ENCODE measurements at regions not wholly inside any gene's neighbourhood (a gene's known extent, or its start where the extent isn't known, plus 50 kb on each side); places are given as distances from the start of the nearest gene placed in this dataset.

DNA sequence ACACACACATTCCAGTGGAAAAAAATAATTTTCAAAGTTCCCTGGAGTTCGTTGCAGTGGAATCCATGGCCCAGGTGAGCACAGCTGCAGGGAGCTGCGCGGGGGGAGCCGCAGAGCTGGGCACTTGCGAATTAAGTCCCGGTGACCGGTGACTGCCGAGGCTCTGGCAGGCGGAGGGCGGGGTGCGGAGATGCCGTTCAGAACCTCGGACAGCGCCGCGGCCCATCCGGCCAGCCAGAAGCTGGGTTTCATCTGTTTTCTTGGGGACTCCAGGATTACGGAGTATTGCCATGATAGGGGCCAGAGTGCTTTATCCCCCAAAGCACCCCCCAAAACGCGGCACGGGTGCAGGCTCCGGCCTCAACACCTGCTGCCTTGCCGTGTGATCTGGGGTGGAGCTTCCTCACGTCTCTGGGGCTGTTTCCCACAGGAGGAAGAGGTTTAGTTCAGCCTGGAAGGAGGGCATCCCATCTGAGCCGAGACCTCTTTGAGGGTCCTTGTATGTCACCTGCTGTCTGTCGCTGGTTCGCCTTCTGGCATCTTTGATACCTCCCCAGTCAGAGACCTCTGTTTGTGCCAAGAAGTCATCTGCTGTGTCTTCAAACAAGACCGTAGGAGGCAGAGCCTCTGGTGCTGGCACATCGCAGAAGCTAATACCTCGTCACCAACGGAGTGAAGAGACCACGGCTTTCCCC, 99.4 kb downstream of the YTHDF1 start:
- DNase-seq (ENCODE audit: low read depth in 2 of 2): no peak

DNA sequence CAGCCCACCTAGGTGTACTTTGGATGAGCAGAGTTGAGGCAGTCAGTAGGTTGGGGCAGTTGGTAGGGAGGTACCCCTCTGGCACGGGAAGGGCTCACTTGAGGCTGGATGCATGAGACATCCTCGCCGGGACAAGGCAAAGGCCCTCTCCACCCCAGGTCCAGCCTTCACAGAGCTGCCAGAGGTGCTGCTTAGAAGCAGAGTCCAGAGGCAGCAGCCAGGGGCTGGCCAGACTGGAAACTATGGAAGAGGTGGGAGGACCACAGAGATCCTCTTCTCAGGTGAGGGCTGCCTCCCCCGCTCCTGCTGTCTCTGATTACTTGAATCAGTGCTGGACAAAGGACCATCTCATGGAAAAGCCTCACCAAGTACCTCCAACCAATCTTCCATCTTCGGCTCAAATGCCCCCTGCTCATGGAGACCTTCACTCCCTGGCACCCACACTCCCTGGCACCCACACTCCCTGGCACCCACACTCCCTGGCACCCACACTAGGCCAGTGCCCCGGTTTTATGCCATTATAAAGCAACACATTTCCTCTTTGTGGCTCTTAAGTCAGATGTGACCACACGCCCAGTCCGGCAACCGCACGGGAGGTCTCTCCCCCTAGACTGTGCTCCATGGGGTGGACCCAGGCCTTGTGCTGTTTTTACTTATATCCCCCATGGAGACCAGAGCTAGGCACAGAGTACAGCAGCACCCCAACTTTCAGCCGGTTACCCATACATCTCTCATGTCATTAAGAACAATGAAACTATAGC, 100.1 kb downstream of the YTHDF1 start:
- DNase-seq (ENCODE audit: low read depth in 2 of 2): no peak

DNA sequence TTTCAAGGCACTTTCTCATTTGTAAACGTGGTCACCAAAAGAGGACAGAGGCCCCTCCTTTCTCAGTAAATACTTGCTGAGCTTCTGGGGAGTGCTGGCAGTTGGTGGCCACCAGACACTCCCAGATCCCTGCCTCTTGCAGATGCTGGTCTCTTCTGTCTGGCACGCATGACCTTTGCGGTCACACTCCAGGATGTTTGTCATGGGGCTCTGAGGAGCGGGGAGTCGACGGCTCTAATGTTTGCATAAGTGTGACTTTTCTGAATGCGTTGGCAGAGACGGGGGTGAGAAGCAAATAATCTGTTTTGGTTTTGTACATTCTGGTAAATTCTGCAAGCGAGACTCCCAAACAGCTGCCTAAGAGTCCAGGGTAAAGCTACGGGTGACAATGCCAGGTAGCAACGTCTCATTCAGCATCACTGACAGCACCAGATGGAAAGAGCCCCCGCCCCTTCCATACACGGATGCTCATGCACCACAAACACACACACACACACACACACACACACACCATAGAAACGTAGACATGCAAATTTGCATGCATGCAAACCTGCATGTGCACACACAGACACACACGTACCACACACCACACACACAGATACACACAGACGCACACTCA, 101.1 kb downstream of the YTHDF1 start:
- no peak for DNase-seq (ENCODE audit: low read depth in 2 of 2)

DNA sequence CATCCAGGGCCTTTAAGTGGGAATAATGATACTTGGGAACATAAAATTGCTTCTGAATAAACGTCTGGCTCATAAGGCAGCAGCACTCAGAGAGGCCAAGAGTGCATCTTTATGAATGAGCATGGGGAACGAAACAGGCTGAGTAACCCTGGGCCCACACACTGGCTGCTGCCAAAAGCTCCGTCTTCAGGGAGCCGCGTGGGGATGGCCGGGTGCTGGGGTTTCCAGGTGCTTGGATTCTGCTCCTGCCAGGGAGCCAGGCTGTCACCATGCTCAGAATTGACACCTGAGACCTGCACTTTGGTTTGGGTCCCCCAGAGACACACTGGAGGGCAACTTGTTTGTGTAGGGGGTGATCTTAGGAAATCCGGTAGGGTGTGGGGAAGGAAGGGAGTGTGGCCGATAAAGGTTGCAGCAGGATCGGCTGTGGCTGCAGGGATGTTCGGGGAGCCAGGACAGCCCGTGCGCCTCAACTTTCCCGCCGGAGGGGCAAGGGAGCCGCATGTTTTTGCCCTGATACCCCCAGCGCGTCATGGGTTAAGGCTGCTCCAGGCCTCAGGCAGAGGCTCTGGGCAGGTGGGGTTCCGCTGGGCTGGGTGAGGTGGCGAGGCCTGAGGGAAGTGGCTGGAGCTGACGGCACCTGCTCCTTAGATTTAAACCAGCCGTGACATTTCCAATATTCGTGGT, 101.8 kb downstream of the YTHDF1 start:
- no peak for DNase-seq (ENCODE audit: low read depth in 2 of 2)

DNA sequence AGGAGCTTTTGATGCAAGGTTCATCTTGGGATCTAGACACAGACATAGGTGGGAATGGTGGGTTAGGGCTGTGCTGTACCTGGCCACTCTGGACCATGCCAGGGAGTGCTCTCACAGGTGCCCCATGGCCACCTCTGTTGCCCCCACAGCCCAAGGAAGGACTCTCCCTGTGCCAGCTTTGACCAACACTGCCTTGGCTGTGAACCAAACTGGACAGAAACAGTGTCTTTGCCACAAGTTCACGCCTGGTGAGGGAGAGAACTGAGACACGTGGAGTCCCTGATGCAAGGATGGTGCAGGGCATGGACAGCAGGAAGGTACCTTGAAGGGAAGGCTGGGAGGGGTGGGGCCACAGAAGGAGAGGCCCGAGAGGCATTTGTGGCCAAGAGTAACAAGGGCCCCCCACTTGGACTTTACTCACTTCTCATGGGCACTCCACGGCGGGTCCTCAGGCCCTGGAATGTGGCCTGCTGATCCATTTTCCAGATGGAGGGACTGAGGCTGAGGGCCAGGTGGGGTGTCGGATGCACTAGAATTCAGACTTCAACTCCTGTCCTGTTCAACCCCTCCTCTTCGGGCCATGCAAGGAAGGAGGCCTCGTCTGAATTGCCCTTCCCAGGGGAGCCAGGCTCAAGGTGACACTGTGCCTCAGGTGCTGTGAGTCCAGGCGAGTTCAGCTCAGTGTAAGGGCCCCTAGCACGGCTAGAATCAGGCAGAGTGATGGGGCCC, 103.3 kb downstream of the YTHDF1 start:
- no peak for DNase-seq (ENCODE audit: low read depth in 2 of 2)

DNA sequence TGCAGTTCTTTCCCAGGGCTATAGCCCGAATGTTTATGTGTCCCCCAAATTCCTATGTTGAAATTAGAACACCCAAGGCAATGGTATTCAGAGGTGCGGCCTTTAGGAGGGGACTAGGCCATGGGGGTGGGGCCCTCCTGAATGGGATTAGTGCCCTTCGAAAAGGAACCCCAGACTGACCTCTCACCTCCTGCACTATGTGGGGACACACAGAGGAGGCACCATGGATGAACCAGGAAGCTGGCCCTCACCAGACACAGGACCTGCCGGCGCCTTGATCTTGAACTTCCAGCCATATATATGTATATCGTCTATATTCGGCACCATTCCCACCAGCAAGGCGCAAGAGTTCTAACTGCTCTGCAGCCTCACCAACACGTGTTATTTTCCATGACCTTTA, 101.5 kb upstream of the BHLHE23 start:
- no peak for DNase-seq (ENCODE audit: low read depth in 2 of 2)

DNA sequence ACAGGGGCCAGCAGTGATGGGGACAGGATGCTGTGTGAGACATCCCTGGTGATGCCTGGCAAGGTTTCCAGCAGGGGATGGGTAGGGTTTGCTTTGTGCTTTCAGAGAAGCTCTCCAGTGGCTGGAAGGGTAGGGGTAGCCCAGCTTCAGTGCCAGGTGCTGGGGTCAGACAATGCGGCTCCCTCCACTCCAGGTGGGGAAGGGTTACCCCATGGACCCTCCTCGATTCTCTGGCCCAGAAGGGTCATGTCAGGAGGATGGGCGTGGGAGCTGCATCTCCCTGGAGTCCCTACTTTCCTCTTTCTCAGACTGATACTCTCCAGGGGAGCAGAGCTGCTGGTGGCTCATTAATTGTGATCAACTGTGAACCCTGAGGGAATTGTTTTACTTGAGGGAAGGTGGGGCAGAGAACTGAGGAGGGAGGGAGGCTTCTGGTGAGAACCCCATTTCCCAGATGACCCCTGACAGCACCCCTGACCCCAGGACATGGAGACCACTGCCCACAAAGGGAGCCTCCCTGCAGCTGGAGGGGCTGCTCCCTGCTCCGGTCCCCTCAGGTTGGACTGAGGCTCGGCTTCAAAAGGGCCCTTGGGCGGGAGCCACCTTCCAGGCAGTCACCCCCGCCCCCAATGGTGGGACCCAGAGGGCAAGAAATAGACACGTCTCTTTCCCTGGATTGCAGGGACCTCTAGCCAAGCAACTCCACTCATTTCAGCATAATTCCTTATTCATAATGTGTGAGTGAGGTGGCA, 100.9 kb upstream of the BHLHE23 start:
- no peak for DNase-seq (ENCODE audit: low read depth in 2 of 2)

DNA sequence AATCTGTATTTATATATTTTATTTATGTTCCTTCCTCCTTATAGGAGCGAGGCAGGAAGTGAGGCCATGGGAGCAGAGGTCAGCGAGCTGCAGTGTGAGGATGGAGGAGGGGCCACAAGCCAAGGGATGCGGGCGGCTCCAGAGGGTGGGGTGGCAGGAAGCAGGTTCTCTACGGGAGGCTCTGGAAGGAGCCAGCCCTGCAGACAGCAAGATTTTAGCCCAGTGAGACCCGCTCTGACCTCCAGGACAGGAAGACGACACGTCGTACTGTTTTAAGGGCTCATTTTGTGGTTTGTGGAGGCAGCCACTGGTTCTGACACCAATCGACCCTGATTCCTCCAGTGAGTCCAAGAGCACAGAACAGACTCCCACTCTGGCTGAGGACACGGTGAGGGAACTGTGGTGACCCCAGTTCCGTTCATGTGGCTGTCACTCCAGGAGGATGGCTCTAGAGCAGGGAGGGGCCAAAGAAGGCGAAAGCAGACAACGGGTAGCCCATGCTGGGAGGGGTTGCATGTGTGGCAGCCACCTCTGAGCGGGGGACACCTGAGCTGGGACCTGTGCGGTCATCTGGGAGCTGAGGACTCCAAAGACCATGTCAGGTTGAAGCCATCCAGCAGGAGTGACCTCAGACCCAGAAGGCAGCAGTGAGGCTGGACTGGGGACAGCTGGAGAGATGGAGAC, 100.1 kb upstream of the BHLHE23 start:
- DNase-seq (ENCODE audit: low read depth in 2 of 2): no peak

DNA sequence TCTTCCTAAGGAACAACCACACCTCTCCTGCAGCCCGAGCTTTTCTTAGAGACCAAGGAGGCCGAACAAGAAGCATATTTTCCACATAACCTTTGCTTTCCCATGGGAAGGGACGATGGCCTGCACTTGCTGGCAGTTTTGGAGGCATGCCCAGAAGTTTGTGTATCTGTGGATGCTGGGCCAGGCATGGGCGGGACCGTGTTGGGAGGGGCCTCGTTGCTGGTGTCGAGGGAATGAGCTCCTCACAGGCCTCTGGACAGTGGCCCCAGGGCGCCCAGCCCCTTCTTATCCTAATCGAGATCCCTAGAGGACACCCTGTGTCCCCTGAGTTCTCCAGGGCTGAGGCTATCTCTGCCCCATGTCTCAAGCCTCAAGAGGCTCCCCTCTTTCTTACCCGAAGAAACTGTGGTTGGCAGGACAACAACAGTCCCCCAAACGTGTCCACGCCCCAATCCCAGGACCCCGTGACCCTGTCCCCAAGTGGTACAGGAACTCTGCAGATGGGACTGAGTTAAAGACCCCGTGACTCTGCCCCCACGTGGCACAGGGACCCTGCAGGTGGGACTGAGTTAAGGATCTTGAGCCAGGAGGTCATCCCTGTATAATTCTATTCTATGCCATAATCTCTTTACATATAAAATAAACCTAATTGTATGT, 99.5 kb upstream of the BHLHE23 start:
- no peak for DNase-seq (ENCODE audit: low read depth in 2 of 2)

DNA sequence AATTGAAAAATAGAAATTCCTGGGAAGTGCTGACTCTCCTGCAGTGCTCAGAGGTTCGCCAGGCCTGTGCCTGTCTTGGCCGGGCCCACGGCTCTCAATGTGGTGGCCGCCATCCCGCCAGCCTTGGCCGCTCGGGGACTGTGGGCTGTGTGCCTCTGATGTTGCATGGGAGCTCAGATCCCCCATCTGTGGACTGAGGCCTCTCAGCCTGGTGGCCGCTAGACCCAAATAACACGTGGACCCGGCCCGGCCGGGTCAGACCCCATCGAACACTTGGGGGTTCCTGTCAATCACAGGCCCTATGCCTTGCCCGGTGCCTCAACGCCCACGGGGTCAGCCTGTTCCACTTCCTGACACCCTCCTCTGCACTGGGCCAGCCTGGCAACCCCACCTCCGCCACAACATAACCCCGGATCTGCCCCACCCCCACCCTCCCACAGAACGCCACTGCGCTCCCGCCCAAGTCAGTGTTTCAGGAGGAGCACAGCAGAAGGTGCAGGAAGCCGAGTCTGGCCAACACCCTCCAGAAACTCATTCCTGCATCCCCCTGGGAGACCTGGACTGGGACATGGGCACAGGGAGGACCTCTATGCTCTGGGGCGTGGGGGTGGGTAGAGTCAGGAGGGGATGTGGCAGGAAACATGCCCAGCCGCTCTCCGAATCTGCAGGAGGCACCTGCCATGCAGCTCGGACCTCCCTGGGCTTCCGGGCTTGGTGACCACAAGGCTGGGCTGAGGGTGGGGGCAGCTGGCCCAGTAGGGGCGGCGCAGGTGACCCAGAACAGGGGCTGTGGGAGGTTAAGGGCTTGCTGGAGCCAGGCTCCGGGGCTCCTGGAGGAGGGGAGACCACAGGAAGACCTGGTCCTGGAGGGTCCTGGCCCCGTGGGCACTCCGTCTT, 98.7 kb upstream of the BHLHE23 start:
- DNase-seq (ENCODE audit: low read depth in 2 of 2): no peak

DNA sequence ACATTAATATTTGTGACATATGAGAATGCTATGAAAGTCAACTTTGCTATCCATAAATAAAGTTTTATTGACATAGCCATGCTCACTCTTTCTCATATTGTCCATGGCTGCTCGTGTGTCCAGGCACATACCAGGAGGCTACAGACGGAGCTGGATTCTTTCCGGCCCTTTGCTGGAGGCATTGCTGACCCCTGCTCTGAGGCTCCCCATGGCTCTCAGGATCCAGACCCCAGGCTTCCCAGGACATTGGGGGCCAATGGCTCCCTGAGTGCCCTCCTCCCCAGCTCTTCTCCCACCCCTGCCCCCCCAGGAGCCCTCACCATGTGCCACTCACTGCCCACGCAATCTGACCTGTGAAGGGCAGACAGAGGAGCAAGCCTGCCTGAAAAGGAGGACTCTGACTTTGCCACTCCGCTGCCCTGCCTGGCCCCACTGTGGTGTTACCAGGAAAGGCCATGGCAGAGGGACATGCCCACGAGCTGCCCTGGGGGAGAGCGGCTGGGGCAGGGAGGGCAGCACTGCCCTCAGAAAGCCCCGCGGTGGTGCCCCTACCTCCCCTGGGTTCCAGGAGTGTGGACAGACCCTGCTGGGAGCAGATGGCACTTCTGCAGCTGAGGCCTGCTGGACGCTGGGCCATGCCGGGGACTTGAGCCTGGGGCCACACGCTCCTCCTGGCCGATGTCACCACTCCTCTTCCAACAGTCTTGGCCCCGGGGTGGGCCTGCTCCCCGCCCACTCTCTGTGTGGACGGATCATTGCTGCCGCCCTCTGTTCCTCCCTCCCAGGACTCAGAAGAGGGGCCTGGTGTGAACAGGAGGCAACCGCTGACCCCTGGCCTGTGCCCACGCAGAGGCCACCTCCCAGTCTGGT, 97.8 kb upstream of the BHLHE23 start:
- no peak for DNase-seq (ENCODE audit: low read depth in 2 of 2)

DNA sequence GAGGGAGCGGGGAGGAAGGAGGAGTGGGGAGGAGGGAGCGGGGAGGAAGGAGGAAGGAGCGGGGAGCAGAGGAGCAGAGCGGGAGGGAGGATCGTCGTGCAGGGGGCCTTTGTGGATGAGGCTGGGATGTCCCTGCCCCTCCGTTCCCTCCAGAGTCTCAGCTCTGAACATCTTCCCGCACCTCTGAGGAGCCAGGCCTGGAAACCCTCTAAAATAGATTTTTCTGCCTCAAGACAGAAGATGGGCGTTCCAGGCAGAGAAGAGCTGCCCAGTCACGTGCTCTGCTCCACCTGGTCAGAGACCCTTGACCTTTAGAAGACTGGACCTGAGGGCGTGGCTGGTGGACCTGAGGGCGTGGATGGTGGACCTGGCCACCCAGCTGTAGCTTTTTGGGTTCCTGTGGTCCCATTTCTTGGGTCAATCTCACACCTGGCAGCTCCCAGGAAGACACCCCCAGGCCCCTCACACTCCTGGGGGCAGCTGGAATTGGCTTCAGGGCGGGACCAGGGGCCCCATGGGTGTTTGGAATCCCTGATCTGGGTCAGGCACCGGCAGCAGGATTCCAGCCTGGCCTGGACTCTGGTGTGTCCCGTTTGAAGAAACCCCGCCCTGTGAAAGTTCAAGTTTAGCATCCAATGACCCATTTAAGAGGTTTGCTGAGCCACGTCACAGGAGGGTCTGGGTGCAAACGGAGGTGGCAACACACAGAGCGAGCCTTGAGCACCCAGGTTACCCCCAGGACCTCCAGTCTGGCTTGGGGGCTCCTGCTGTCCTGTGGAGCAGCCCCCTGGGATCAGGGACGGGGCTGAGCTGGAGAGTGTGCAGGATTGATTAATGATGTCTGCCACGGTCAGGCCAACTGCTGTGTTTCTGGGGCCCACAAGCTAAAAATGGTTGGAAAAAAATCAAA, 96.9 kb upstream of the BHLHE23 start:
- no peak for DNase-seq (ENCODE audit: low read depth in 2 of 2)

DNA sequence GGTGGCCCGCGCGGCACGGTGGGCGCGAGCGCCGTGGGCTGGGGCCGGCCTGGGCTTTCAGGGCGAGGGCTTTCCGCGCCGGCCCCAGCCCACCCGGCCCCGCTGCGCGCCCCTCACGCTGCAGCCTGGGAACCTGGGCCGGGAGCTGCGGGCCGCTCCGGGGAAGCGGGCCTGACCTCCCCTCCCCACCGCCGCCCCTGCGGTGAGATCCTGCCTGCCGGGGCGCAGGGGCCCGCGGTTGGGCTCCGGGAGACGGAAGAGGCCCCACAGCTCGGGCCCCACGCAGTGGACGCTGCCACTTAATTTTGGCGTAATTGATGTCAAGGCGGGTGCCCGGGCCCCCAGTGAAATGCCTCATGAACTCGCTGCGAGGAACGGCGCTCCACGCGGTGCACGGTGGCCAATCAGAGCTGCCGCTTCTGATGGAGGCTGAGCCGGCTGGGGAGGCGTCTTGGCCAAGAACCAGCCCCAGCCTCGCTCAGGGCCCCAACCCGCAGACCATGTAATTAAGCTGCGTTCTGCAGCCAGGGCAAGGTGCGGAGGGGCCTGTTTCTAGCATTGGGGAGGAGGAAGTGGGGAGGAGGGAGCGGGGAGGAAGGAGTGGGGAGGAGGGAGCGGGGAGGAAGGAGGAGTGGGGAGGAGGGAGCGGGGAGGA, 96.1 kb upstream of the BHLHE23 start:
- DNase-seq (ENCODE audit: low read depth in 2 of 2): peak; percentile 56 to 71

DNA sequence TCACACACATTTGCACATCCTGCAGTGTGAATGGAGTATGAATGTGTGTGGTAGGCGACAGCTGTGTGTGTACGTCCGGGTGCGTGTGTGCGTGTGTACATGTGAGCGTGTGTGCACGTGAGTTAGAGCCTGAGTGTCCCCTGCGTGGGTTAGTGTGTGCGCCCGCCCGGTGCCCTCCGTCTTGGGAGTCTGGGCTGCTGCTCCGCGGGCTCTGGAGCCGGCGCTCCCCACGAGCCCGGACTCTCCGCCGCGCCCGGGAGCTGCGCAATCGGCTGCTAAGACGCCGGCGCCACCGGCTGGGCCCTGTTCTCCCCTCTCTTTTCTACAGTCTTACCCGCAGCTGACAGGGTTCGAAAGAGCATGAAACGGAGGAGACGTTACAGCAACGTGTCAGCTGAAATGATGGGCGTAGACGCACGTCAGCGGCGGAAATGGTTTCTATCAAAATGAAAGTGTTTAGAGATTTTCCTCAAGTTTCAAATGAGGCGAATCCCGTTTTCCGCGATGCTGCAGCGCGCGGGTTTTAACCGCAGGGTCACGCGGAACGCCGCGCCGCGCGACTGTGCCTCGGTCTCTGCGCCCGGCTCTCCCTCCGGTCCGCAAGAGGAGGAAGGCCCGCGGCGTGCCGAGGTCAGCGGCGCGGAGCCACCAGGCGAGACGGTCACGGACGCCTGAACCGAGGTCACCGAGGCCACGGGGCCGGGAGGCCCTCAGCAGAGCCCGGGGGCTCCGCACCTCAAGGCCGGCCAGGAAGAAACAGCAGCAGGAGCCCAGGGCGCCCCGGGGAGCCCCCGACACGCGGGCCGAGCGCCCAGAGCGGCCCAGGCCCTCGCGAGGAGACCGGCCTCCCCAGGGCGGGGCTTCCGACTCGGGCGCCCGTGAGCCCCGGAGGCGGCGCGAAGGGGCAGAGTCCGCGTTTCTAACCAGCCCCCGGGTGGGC, 95.3 kb upstream of the BHLHE23 start:
- peak; percentile 47 to 55 for DNase-seq (ENCODE audit: low read depth in 2 of 2)
